AG04449 (cell line): ENCODE measurements at regions not wholly inside any gene's neighbourhood (a gene's known extent, or its start where the extent isn't known, plus 50 kb on each side); places are given as distances from the start of the nearest gene placed in this dataset.

ENCODE experiments used
- CTCF ChIA-PET: fragments of 350-600 bp; formaldehyde crosslinking; extraction: SDS; loops from one replicate; lab custom pipeline; 2021; ENCODE audit warnings: antibody characterized with exemption; lab: Yijun Ruan, JAX
- POLR2A ChIA-PET: fragments of 400-600, 350-600 bp; formaldehyde crosslinking; extraction: SDS; loops from one replicate; lab custom pipeline; 2020; ENCODE audit warnings: antibody characterized with exemption, inconsistent platforms; lab: Yijun Ruan, JAX
- DNase-seq: peaks from one replicate; pipeline ENCODE4 v3.0.0-alpha.2; 2010; ENCODE audit warnings: low read depth, low spot score
- H3K4me3 ChIP-seq: 2 replicates; pipeline ENCODE4 v1.5.1; 2011; ENCODE audit warnings: low read depth, mild to moderate bottlenecking, control low read depth, low read length
- CTCF ChIP-seq: IDR thresholded peaks from one replicate; pipeline ENCODE4 v1.5.1; 2011; ENCODE audit warnings: mild to moderate bottlenecking, moderate library complexity, low read length, control low read depth, inconsistent platforms; ENCODE audit not compliant: insufficient read depth; ENCODE audit errors: missing control alignments

- no peak for DNase-seq
- CTCF ChIA-PET = no interaction called here
- no peak overlapping the region for H3K4me3 ChIP-seq
- POLR2A ChIA-PET = no interaction called here
- TF ChIP-seq CTCF = no peak
Observed at GRCh38 chr11:69215216-69215615, 59.5 kb downstream of the SMIM38 start.

- TF ChIP-seq CTCF = no peak
- H3K4me3 ChIP-seq = no peak overlapping the region
- ChIA-PET CTCF (no interaction called here), POLR2A (no interaction called here)
- no peak for DNase-seq
Observed at GRCh38 chr11:69215784-69216415, 60.2 kb downstream of the SMIM38 start.

GRCh38 chr11:69216647-69217051, 60.9 kb downstream of the SMIM38 start:
- POLR2A ChIA-PET = no interaction called here
- CTCF ChIA-PET = no interaction called here
- no peak for DNase-seq
- no peak overlapping the region for H3K4me3 ChIP-seq
- TF ChIP-seq CTCF = no peak

- no peak overlapping the region for H3K4me3 ChIP-seq
- ChIA-PET CTCF (no interaction called here), POLR2A (no interaction called here)
- TF ChIP-seq CTCF = no peak
- no peak for DNase-seq
Observed at GRCh38 chr11:69217276-69218105, 61.8 kb downstream of the SMIM38 start.

GRCh38 chr11:69218271-69218682, 62.5 kb downstream of the SMIM38 start:
- POLR2A ChIA-PET = no interaction called here
- CTCF ChIA-PET = no interaction called here
- no peak overlapping the region for H3K4me3 ChIP-seq
- no peak for DNase-seq
- TF ChIP-seq CTCF = no peak

GRCh38 chr11:69218946-69219720, 63.4 kb downstream of the SMIM38 start:
- no peak overlapping the region for H3K4me3 ChIP-seq
- no peak for DNase-seq
- POLR2A ChIA-PET = no interaction called here
- TF ChIP-seq CTCF = no peak
- CTCF ChIA-PET = no interaction called here
